HCT116 (cell line): ENCODE measurements at regions not wholly inside any gene's neighbourhood (a gene's known extent, or its start where the extent isn't known, plus 50 kb on each side); places are given as distances from the start of the nearest gene placed in this dataset.

Experiments
- ATAC-seq: fragments of 200-7000 bp; cut with Tn5 transposase; 2 replicates; pipeline ENCODE4 v1.9.1; 2020; ENCODE audit warnings: mild to moderate bottlenecking, moderate library complexity
- BruUV-seq: library from RNA; stranded (reverse); fragments of 400-500 nt; replicated peaks from 2 replicates; lab custom pipeline; 2021; lab: Mats Ljungman, UMichigan
- CTCF ChIA-PET: fragments of 300-600 bp; sonication (Branson Sonifier 250); formaldehyde crosslinking; loops from one replicate; lab custom pipeline; 2021; ENCODE audit warnings: antibody characterized with exemption; lab: Charles Lee
- POLR2A ChIA-PET: fragments of 300-600, 350-600 bp; sonication (Branson Sonifier 250); formaldehyde crosslinking; loops from one replicate; lab custom pipeline; 2021; ENCODE audit warnings: antibody characterized with exemption; lab: Charles Lee
- RAD21 ChIA-PET, 2 experiments: fragments of 300-600 bp; sonication (Branson Sonifier 250); formaldehyde crosslinking; loops; one replicate each; lab custom pipeline; 2023; ENCODE audit warnings: low total read pairs in 2 of 2; ENCODE audit not compliant: uncharacterized antibody in 2 of 2, unreplicated experiment in 2 of 2, low non-redundant PET in 1 of 2; lab: Charles Lee
- DNase-seq: peaks from one replicate; pipeline ENCODE4 v3.0.0-alpha.2; 2010; ENCODE audit warnings: low read depth, low spot score
- H2AFZ ChIP-seq: fragments of 200-600 bp; shearing (Covaris generic), sonication (generic); 2 replicates; pipeline ENCODE4 v1.6.1; 2017; ENCODE audit warnings: low read depth, mixed run types, mixed read lengths, antibody characterized with exemption, low read length; ENCODE audit not compliant: poor library complexity, severe bottlenecking
- H3K27ac ChIP-seq: 2 replicates; pipeline ENCODE4 v1.5.1; 2012; ENCODE audit warnings: low read depth, low read length
- H3K27me3 ChIP-seq: fragments of 200-600 bp; sonication (generic); 2 replicates; pipeline ENCODE4 v1.6.1; 2016; ENCODE audit warnings: mixed run types, low read length, mixed read lengths; ENCODE audit not compliant: insufficient read depth
- H3K36me3 ChIP-seq, 2 experiments: fragments of 200-500 bp in 1 of 2; fragments of 200-600 bp in 1 of 2; sonication (Bioruptor generic) in 1 of 2; sonication (generic) in 1 of 2; 2 replicates each; pipeline versions ENCODE4 v1.5.1 to v1.6.1; 2014 to 2016; ENCODE audit warnings: low read length in 2 of 2, inconsistent platforms in 1 of 2, mixed read lengths in 1 of 2, mixed run types in 1 of 2; ENCODE audit not compliant: insufficient read depth in 2 of 2, control insufficient read depth in 1 of 2
- H3K4me1 ChIP-seq, 2 experiments: fragments of 200-600 bp in 1 of 2; sonication (generic) in 1 of 2; 2 replicates each; pipeline versions ENCODE4 v1.5.1 to v1.6.1; 2012 to 2017; ENCODE audit warnings: low read length in 2 of 2, inconsistent platforms in 1 of 2, mild to moderate bottlenecking in 1 of 2, mixed read lengths in 1 of 2, mixed run types in 1 of 2, moderate library complexity in 1 of 2; ENCODE audit not compliant: insufficient read depth in 2 of 2, control insufficient read depth in 1 of 2
- H3K4me2 ChIP-seq: fragments of 200-600 bp; sonication (generic); 2 replicates; pipeline ENCODE4 v1.6.1; 2017; ENCODE audit warnings: mixed run types, low read length, mixed read lengths
- H3K4me3 ChIP-seq, 2 experiments: fragments of 200-600 bp in 1 of 2; sonication (generic) in 1 of 2; replicated peaks in 1 of 2; 2 replicates each; pipeline ENCODE4 v1.5.1; 2011 to 2016; ENCODE audit warnings: low read length in 2 of 2, control low read depth in 1 of 2, low read depth in 1 of 2, mild to moderate bottlenecking in 1 of 2, mixed read lengths in 1 of 2, mixed run types in 1 of 2
- H3K79me2 ChIP-seq: fragments of 200-600 bp; sonication (generic); 2 replicates; pipeline ENCODE4 v1.6.1; 2017; ENCODE audit warnings: mild to moderate bottlenecking, mixed run types, low read length, moderate library complexity, mixed read lengths; ENCODE audit not compliant: insufficient read depth
- H3K9ac ChIP-seq: fragments of 200-600 bp; sonication (generic); 2 replicates; pipeline ENCODE4 v1.6.1; 2016; ENCODE audit warnings: low read length, mixed read lengths
- H3K9me2 ChIP-seq: fragments of 200-600 bp; sonication (generic), shearing (Covaris generic); 2 replicates; pipeline ENCODE4 v1.6.1; 2017; ENCODE audit warnings: mixed run types, mild to moderate bottlenecking, moderate library complexity; ENCODE audit not compliant: insufficient read depth
- H3K9me3 ChIP-seq, 2 experiments: fragments of 200-500 bp in 1 of 2; fragments of 200-600 bp in 1 of 2; sonication (Bioruptor generic) in 1 of 2; sonication (generic) in 1 of 2; 2 replicates each; pipeline ENCODE4 v1.6.1; 2014 to 2017; ENCODE audit warnings: low read length in 2 of 2, mixed read lengths in 2 of 2, inconsistent platforms in 1 of 2, low read depth in 1 of 2, mild to moderate bottlenecking in 1 of 2, mixed run types in 1 of 2, moderate library complexity in 1 of 2; ENCODE audit not compliant: control insufficient read depth in 1 of 2, insufficient read depth in 1 of 2
- H4K20me1 ChIP-seq: fragments of 200-600 bp; sonication (generic), shearing (Covaris generic); 2 replicates; pipeline ENCODE4 v1.6.1; 2017; ENCODE audit warnings: mixed run types, mild to moderate bottlenecking, moderate library complexity; ENCODE audit not compliant: insufficient read depth
- ATF3 ChIP-seq: IDR thresholded peaks from 2 replicates; pipeline ENCODE4 v1.6.1; 2012
- CEBPB ChIP-seq: IDR thresholded peaks from 2 replicates; pipeline ENCODE4 v1.6.1; 2012; ENCODE audit warnings: low read depth
- CTCF ChIP-seq, 3 experiments: fragments of 200-600 bp in 1 of 3; sonication (generic) in 1 of 3; IDR thresholded peaks in 2 of 3; conservative IDR thresholded peaks in 1 of 3; 2 replicates each; pipeline ENCODE4 v1.5.1; 2012 to 2017; ENCODE audit warnings: low read depth in 2 of 3, low read length in 2 of 3, antibody characterized with exemption in 1 of 3, borderline replicate concordance in 1 of 3, control low read depth in 1 of 3, mild to moderate bottlenecking in 1 of 3, mixed read lengths in 1 of 3, mixed run types in 1 of 3, moderate library complexity in 1 of 3; ENCODE audit not compliant: insufficient read depth in 1 of 3
- EGR1 ChIP-seq: IDR thresholded peaks from 2 replicates; pipeline ENCODE4 v1.6.1; 2012; ENCODE audit warnings: low read depth
- EZH2 ChIP-seq: fragments of 200-600 bp; sonication (generic); IDR thresholded peaks from 2 replicates; pipeline ENCODE4 v1.6.1; 2017; ENCODE audit warnings: antibody characterized with exemption, mixed run types
- FOSL1 ChIP-seq: IDR thresholded peaks from 2 replicates; pipeline ENCODE4 v1.6.1; 2012; ENCODE audit warnings: low read depth
- MAX ChIP-seq: IDR thresholded peaks from 2 replicates; pipeline ENCODE4 v1.6.1; 2012
- SRF ChIP-seq: IDR thresholded peaks from 2 replicates; pipeline ENCODE4 v1.6.1; 2012; ENCODE audit warnings: low read depth
- TCF7L2 ChIP-seq: IDR thresholded peaks from 2 replicates; pipeline ENCODE4 v1.7.0; 2011; ENCODE audit warnings: borderline replicate concordance, inconsistent platforms; ENCODE audit not compliant: insufficient read depth, insufficient read length; ENCODE audit errors: extremely low read depth
- ZBTB33 ChIP-seq: IDR thresholded peaks from 2 replicates; pipeline ENCODE4 v1.6.1; 2011; ENCODE audit warnings: mild to moderate bottlenecking, low read length, moderate library complexity; ENCODE audit not compliant: insufficient replicate concordance; ENCODE audit errors: extremely low read depth
- ZFX ChIP-seq: fragments of 450-650 bp; IDR thresholded peaks from 2 replicates; pipeline ENCODE4 v1.6.1; 2017
- ZNF274 ChIP-seq: fragments of 200-500 bp; sonication (Bioruptor generic); IDR thresholded peaks from 2 replicates; pipeline ENCODE4 v1.6.1; 2014; ENCODE audit warnings: mild to moderate bottlenecking, low read depth, low read length, inconsistent platforms
- intact Hi-C: fragments of 100-400 bp; cut with micrococcal nuclease; formaldehyde crosslinking; loops from 2 replicates; pipeline ENCODE4 v1.10.0; 2022

GRCh38 chr10:111830359-111830758, 353.2 kb downstream of the GPAM start:
- no peak for DNase-seq
- intact Hi-C loops: no loop called here
- Histone ChIP-seq H3K79me2 (no peaks in the 10 kb centered on the region), H4K20me1 (no peaks in the 10 kb centered on the region), H3K9ac (no peak overlapping the region), H3K9me3 (no peaks in the 10 kb centered on the region), H3K4me1 (no peaks in the 10 kb centered on the region), H3K27ac (no peak overlapping the region), H3K36me3 (no peaks in the 10 kb centered on the region), H2AFZ (no peak overlapping the region), H3K9me2 (no peaks in the 10 kb centered on the region), H3K27me3 (peaks cover 75% of the 10 kb centered on the region), H3K4me3 (no peak overlapping the region), H3K4me2 (no peak overlapping the region)
- POLR2A ChIA-PET: no interaction called here
- TF ChIP-seq MAX (no peak), EGR1 (no peak), SRF (no peak), ZFX (no peak), ZNF274 (no peak), CTCF (IDR thresholded peaks at IDR 0.05 in 2 of 3, conservative IDR thresholded peaks at IDR 0.05 in 1 of 3; ENCODE audit: borderline replicate concordance in 1 of 3, insufficient read depth in 1 of 3, low read depth in 2 of 3, low read length in 2 of 3) (no peak), ZBTB33 (no peak), EZH2 (no peak), ATF3 (no peak), TCF7L2 (no peak), CEBPB (no peak), FOSL1 (no peak)
- RAD21 ChIA-PET: no interaction called here
- ATAC-seq: no peak
- CTCF ChIA-PET: no interaction called here
- no TSS peak for BruUV-seq
